Neural cell (in vitro differentiated cells): ENCODE measurements at regions not wholly inside any gene's neighbourhood (a gene's known extent, or its start where the extent isn't known, plus 50 kb on each side); places are given as distances from the start of the nearest gene placed in this dataset.

Experiments
- H2AFZ ChIP-seq: fragments of 200-600, 300-800 bp; sonication (generic), shearing (Covaris generic); 2 replicates; pipeline ENCODE4 v1.6.0; 2014; ENCODE audit warnings: low read depth, mild to moderate bottlenecking, antibody characterized with exemption, low read length, moderate library complexity
- H3F3A ChIP-seq: fragments of 200-600 bp; shearing (Covaris generic); 2 replicates; pipeline ENCODE4 v1.6.1; 2016; ENCODE audit warnings: mild to moderate bottlenecking, moderate library complexity, mixed read lengths, antibody characterized with exemption, low read length; ENCODE audit not compliant: insufficient read depth, poor library complexity, severe bottlenecking
- H3K27ac ChIP-seq: fragments of 200-600, 300-800 bp; sonication (generic), shearing (Covaris generic); 2 replicates; pipeline ENCODE4 v1.5.1; 2014; ENCODE audit warnings: mild to moderate bottlenecking, low read length, moderate library complexity
- H3K27me3 ChIP-seq: fragments of 300-800, 200-600 bp; sonication (generic), shearing (Covaris generic); 2 replicates; pipeline ENCODE4 v1.6.0; 2014; ENCODE audit warnings: mild to moderate bottlenecking, low read depth, low read length, moderate library complexity; ENCODE audit not compliant: insufficient read depth
- H3K36me3 ChIP-seq: fragments of 300-800, 200-600 bp; sonication (generic), shearing (Covaris generic); 2 replicates; pipeline ENCODE4 v1.5.1; 2014; ENCODE audit warnings: mild to moderate bottlenecking, antibody characterized with exemption, low read length, moderate library complexity; ENCODE audit not compliant: insufficient read depth
- H3K4me2 ChIP-seq: fragments of 300-800, 200-600 bp; sonication (generic), shearing (Covaris generic); 2 replicates; pipeline ENCODE4 v1.6.0; 2014; ENCODE audit warnings: mild to moderate bottlenecking, low read length
- H3K4me3 ChIP-seq: fragments of 300-800, 200-600 bp; sonication (generic), shearing (Covaris generic); 2 replicates; pipeline ENCODE4 v1.5.1; 2014; ENCODE audit warnings: mild to moderate bottlenecking, low read length, moderate library complexity
- H3K79me2 ChIP-seq: fragments of 200-600 bp; shearing (Covaris generic); replicated peaks from 2 replicates; pipeline ENCODE4 v1.6.0; 2014; ENCODE audit warnings: mild to moderate bottlenecking, low read length, moderate library complexity; ENCODE audit not compliant: insufficient read depth
- H3K9ac ChIP-seq: fragments of 300-800, 200-600 bp; sonication (generic), shearing (Covaris generic); 2 replicates; pipeline ENCODE4 v1.6.1; 2016; ENCODE audit warnings: mild to moderate bottlenecking, low read length, mixed read lengths
- H3K9me2 ChIP-seq: fragments of 200-600 bp; shearing (Covaris generic); 2 replicates; pipeline ENCODE4 v1.6.1; 2016; ENCODE audit warnings: mild to moderate bottlenecking, low read length, mixed read lengths; ENCODE audit not compliant: insufficient read depth
- H3K9me3 ChIP-seq: fragments of 200-600, 300-800 bp; sonication (generic), shearing (Covaris generic); 2 replicates; pipeline ENCODE4 v1.6.1; 2016; ENCODE audit warnings: mild to moderate bottlenecking, mixed run types, low read length, moderate library complexity, mixed read lengths
- H4K20me1 ChIP-seq: fragments of 200-600 bp; shearing (Covaris generic); 2 replicates; pipeline ENCODE4 v1.6.1; 2016; ENCODE audit warnings: mild to moderate bottlenecking, mixed run types; ENCODE audit not compliant: insufficient read depth
- CTCF ChIP-seq: fragments of 450-650 bp; IDR thresholded peaks from 2 replicates; pipeline ENCODE4 v1.5.1; 2014; ENCODE audit warnings: antibody characterized with exemption, mild to moderate bottlenecking, moderate library complexity; ENCODE audit not compliant: poor library complexity, severe bottlenecking
- EP300 ChIP-seq: fragments of 450-650 bp; conservative IDR thresholded peaks from 2 replicates; pipeline ENCODE4 v1.6.1; 2014; ENCODE audit warnings: antibody characterized with exemption, mild to moderate bottlenecking, moderate library complexity; ENCODE audit not compliant: poor library complexity, severe bottlenecking
- EZH2 ChIP-seq: fragments of 200-600, 300-800 bp; shearing (Covaris generic), sonication (generic); IDR thresholded peaks from 2 replicates; pipeline ENCODE4 v1.6.1; 2014; ENCODE audit warnings: antibody characterized with exemption, low read length, borderline replicate concordance, mild to moderate bottlenecking; ENCODE audit not compliant: insufficient read depth, poor library complexity, severe bottlenecking
- MXI1 ChIP-seq: fragments of 450-650 bp; conservative IDR thresholded peaks from 2 replicates; pipeline ENCODE4 v1.6.1; 2014; ENCODE audit warnings: antibody characterized with exemption, mild to moderate bottlenecking; ENCODE audit not compliant: poor library complexity, severe bottlenecking
- POLR2AphosphoS5 ChIP-seq: IDR thresholded peaks from 2 replicates; pipeline ENCODE4 v1.6.1; 2012
- RAD21 ChIP-seq: fragments of 450-650 bp; conservative IDR thresholded peaks from 2 replicates; pipeline ENCODE4 v1.6.1; 2014; ENCODE audit warnings: antibody characterized with exemption, mild to moderate bottlenecking, moderate library complexity
- SMC3 ChIP-seq: fragments of 450-650 bp; conservative IDR thresholded peaks from 2 replicates; pipeline ENCODE4 v1.6.1; 2014; ENCODE audit warnings: antibody characterized with exemption, mild to moderate bottlenecking, moderate library complexity; ENCODE audit not compliant: poor library complexity
- TAF1 ChIP-seq: IDR thresholded peaks from 2 replicates; pipeline ENCODE4 v1.6.1; 2012; ENCODE audit warnings: low read depth
- TF ChIP-seq, protein P1 (sequence below): IDR thresholded peaks from 2 replicates; pipeline ENCODE4 v1.6.1; 2012; ENCODE audit warnings: borderline replicate concordance

DNA sequence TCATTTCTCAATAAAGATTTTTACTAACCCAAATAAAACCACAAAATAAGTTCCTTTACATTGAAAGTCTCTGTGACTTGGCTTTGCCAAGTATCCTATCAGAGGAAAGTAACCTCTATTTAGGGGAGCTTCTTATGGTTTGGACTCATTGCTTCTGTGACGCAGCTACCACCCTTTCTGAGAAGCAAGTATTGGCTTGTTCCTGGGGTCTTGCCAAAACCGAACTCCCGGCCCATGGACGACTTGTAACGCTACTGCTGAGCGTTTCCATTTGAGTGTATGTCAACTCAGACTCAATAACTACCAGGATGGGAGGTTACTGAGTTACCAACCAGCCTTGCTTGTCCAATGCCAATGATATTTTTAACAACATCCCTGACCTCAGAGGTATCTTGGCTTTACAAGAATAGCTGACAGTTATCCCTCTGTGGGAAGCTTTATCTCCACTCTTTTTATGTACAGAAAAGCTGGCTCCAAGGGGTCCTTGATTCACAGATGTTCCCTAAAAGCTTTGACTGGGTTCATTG is 911.9 kb downstream of the TTLL7 start:
- H3K9ac ChIP-seq = no peak overlapping the region
- H3K79me2 ChIP-seq = no peaks in the 10 kb centered on the region
- no peaks in the 10 kb centered on the region for H3K9me3 ChIP-seq
- no peak overlapping the region for H3K27ac ChIP-seq
- no peaks in the 10 kb centered on the region for H3K36me3 ChIP-seq
- no peak overlapping the region for H3K4me3 ChIP-seq
- H2AFZ ChIP-seq = no peak overlapping the region
- H3K9me2 ChIP-seq = no peaks in the 10 kb centered on the region
- H3F3A ChIP-seq = no peaks in the 10 kb centered on the region
- TF ChIP-seq TAF1 = no peak
- no peak for TF ChIP-seq EZH2
- TF ChIP-seq EP300 = no peak
- no peak for TF ChIP-seq SMC3
- TF ChIP-seq, protein P1, sequence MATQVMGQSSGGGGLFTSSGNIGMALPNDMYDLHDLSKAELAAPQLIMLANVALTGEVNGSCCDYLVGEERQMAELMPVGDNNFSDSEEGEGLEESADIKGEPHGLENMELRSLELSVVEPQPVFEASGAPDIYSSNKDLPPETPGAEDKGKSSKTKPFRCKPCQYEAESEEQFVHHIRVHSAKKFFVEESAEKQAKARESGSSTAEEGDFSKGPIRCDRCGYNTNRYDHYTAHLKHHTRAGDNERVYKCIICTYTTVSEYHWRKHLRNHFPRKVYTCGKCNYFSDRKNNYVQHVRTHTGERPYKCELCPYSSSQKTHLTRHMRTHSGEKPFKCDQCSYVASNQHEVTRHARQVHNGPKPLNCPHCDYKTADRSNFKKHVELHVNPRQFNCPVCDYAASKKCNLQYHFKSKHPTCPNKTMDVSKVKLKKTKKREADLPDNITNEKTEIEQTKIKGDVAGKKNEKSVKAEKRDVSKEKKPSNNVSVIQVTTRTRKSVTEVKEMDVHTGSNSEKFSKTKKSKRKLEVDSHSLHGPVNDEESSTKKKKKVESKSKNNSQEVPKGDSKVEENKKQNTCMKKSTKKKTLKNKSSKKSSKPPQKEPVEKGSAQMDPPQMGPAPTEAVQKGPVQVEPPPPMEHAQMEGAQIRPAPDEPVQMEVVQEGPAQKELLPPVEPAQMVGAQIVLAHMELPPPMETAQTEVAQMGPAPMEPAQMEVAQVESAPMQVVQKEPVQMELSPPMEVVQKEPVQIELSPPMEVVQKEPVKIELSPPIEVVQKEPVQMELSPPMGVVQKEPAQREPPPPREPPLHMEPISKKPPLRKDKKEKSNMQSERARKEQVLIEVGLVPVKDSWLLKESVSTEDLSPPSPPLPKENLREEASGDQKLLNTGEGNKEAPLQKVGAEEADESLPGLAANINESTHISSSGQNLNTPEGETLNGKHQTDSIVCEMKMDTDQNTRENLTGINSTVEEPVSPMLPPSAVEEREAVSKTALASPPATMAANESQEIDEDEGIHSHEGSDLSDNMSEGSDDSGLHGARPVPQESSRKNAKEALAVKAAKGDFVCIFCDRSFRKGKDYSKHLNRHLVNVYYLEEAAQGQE = no peak
- TF ChIP-seq CTCF = no peak
- no peak for TF ChIP-seq MXI1
- no peak for TF ChIP-seq POLR2AphosphoS5
- TF ChIP-seq RAD21 = no peak
- H4K20me1 ChIP-seq = no peaks in the 10 kb centered on the region
- no peaks in the 10 kb centered on the region for H3K27me3 ChIP-seq
- no peak overlapping the region for H3K4me2 ChIP-seq

- TF ChIP-seq EZH2 = no peak
- no peak for TF ChIP-seq EP300
- no peak for TF ChIP-seq TAF1
- no peak for TF ChIP-seq CTCF
- no peak for TF ChIP-seq SMC3
- TF ChIP-seq RAD21 = no peak
- no peak for TF ChIP-seq MXI1
- TF ChIP-seq POLR2AphosphoS5 = no peak
- Histone ChIP-seq H3K4me2 (no peak overlapping the region), H3K27ac (no peak overlapping the region)
Observed at GRCh38 chr1:83086346-83086745, 912.6 kb downstream of the TTLL7 start.

More at GRCh38 chr1:83086346-83086745, 912.6 kb downstream of the TTLL7 start:
- H3K79me2 ChIP-seq = no peaks in the 10 kb centered on the region
- H3F3A ChIP-seq = no peaks in the 10 kb centered on the region
- no peaks in the 10 kb centered on the region for H3K9me3 ChIP-seq
- no peaks in the 10 kb centered on the region for H3K9me2 ChIP-seq
- no peaks in the 10 kb centered on the region for H3K36me3 ChIP-seq
- no peak overlapping the region for H3K9ac ChIP-seq
- H2AFZ ChIP-seq = no peak overlapping the region
- H3K27me3 ChIP-seq = no peaks in the 10 kb centered on the region
- H4K20me1 ChIP-seq = no peaks in the 10 kb centered on the region
- no peak overlapping the region for H3K4me3 ChIP-seq
